IPS-18a (cell line): ENCODE measurements at regions not wholly inside any gene's neighbourhood (a gene's known extent, or its start where the extent isn't known, plus 50 kb on each side); places are given as distances from the start of the nearest gene placed in this dataset.
"Not testable (repeated sequence)": the region's sequence is repeated elsewhere in the genome, so short reads cannot be mapped to it uniquely, and the experiment has no call there.

Experiments used
- H3K27ac ChIP-seq: one replicate; pipeline ENCODE4 v1.5.1; 2013; ENCODE audit warnings: low read length
- H3K27me3 ChIP-seq: one replicate; pipeline ENCODE4 v1.6.1; 2013; ENCODE audit warnings: mild to moderate bottlenecking, low read length; ENCODE audit not compliant: control insufficient read depth, insufficient read depth
- H3K36me3 ChIP-seq: one replicate; pipeline ENCODE4 v1.6.1; 2013; ENCODE audit warnings: low read depth, low read length; ENCODE audit not compliant: control insufficient read depth
- H3K4me1 ChIP-seq: one replicate; pipeline ENCODE4 v1.6.1; 2013; ENCODE audit warnings: low read depth, low read length; ENCODE audit not compliant: control insufficient read depth
- H3K4me3 ChIP-seq: one replicate; pipeline ENCODE4 v1.5.1; 2013; ENCODE audit warnings: low read length
- H3K9ac ChIP-seq: one replicate; pipeline ENCODE4 v1.6.1; 2013; ENCODE audit warnings: mild to moderate bottlenecking, low read length, moderate library complexity
- H3K9me3 ChIP-seq: one replicate; pipeline ENCODE4 v1.6.1; 2013; ENCODE audit warnings: low read depth, low read length; ENCODE audit not compliant: control insufficient read depth

DNA sequence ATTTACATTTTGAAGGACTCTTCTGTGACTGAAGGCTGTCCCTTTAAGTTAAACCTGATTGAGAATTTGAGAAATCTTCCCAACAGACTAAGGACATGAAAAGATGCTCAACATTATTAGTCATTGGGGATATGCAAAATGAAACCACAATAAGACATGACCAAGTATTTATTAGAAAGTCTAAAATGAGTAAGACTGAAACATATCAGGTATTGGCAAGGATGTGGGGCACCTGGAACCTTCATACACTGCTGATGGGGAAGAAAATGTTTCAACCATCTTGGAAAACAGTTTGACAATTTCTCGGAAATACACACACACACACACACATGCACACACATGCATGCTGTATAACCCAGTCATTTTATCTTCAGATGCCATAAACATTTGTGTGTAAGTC lies 132.1 kb upstream of the CDK6 start:
- Histone ChIP-seq H3K27me3 (no peaks in the 10 kb centered on the region), H3K4me3 (no peak overlapping the region), H3K36me3 (no peaks in the 10 kb centered on the region), H3K9me3 (no peaks in the 10 kb centered on the region), H3K9ac (no peak overlapping the region), H3K27ac (no peak overlapping the region), H3K4me1 (no peaks in the 10 kb centered on the region)

DNA sequence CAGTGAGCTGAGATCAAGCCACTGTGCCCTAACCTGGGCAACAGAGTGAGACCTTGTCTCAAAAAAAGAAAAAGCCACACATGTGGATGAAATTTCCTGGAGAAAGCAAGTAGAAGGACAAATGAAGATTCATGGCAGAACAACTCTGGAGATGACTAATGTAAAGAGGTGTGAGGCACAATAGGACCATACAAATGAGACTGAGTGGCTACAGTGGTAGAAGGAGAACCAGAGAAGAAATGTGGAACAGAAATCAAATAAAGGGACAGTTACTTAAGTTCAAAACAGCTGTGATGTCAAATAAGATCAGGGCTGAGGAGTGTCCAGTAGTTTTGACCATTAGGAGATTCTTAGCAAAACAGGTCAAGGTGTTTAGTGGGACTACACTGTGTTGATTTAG lies 130.9 kb upstream of the CDK6 start:
- H3K9ac ChIP-seq = no peak overlapping the region
- no peaks in the 10 kb centered on the region for H3K36me3 ChIP-seq
- no peak overlapping the region for H3K4me3 ChIP-seq
- no peak overlapping the region for H3K27ac ChIP-seq
- no peaks in the 10 kb centered on the region for H3K4me1 ChIP-seq
- no peaks in the 10 kb centered on the region for H3K9me3 ChIP-seq
- no peaks in the 10 kb centered on the region for H3K27me3 ChIP-seq

DNA sequence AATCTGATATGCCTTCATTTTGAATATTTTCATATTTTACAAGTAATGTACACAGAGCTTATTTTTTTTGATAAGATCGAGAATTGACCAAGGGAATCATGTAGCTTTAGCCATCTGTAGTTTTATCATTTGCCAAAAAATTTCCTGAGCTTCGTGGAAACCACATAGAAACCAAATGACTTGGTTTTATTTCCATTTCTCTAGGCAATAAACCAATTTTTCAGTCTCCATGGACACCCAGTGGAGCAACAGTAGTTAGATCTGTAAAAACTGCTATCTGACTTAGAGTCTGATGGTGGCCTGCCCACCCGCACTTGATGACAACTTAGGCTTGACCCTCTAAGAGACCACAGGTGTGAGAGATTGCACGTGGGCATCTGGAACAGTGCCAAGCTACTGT lies 127.8 kb upstream of the CDK6 start:
- Histone ChIP-seq H3K4me3 (no peak overlapping the region), H3K9me3 (no peaks in the 10 kb centered on the region), H3K27ac (no peak overlapping the region), H3K36me3 (no peaks in the 10 kb centered on the region), H3K4me1 (no peaks in the 10 kb centered on the region), H3K27me3 (no peaks in the 10 kb centered on the region), H3K9ac (no peak overlapping the region)

DNA sequence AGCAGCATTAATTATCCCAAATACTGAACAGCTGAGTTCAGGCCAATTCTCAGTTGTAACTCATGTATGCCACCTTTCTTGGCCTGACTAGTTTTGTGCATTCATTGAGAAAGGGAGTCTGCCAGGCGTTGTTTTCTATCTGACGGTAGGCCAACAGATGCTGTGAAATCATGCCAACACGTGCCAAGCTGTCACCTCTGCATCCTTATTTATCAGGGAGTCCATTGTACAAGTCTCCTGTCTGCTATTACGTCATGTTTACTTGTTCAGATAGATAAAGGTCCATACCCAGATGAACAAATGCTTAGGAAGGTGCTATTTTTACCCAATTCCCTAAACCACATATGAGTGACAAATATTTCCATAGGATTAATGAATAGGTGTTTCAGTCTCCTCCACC lies 127.2 kb upstream of the CDK6 start:
- Histone ChIP-seq H3K27me3 (no peaks in the 10 kb centered on the region), H3K27ac (no peak overlapping the region), H3K9me3 (no peaks in the 10 kb centered on the region), H3K4me1 (no peaks in the 10 kb centered on the region), H3K4me3 (no peak overlapping the region), H3K36me3 (no peaks in the 10 kb centered on the region), H3K9ac (no peak overlapping the region)

DNA sequence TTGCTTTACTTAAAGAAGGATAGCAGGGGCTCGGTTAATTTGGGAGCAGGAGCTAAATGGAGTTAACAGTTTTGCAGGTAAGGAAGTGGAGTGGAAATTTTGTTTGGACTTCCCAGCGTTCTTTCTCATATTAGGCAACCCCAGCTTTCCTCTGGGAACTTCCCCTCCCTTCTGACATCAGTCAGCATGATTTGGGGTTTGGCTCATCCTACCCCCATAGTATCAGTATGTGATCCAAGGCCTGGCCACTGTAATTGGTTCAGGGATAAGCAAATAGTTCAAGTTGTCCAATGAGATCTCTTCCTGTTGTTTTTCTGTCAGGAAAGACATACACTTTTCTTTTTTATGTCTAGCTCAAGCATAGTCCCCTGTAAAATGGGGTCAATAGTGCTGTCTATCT lies 125.6 kb upstream of the CDK6 start:
- Histone ChIP-seq H3K36me3 (no peaks in the 10 kb centered on the region), H3K27ac (no peak overlapping the region), H3K9me3 (no peaks in the 10 kb centered on the region), H3K27me3 (no peaks in the 10 kb centered on the region), H3K4me1 (no peaks in the 10 kb centered on the region), H3K4me3 (no peak overlapping the region), H3K9ac (no peak overlapping the region)

DNA sequence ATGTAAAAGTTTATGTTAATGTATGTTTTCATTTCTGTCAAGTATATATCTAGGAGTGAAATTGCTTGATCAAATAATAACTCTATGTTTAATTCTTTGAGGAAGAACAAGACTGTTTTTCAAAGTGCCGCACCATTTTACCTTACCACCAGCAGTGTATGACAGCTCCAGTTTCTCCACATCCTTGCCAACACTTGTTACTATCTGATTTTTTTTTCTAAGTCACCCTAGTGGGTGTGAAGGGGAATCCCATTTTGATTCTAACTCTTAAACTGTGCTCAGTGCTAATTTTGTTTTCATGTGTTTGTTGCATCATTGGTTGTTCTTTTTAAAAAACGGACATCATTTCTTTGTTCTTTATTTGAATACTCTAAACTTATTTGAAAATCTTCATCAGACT lies 120.2 kb upstream of the CDK6 start:
- Histone ChIP-seq H3K27me3 (no peaks in the 10 kb centered on the region), H3K9ac (no peak overlapping the region), H3K9me3 (no peaks in the 10 kb centered on the region), H3K4me1 (no peaks in the 10 kb centered on the region), H3K27ac (no peak overlapping the region), H3K4me3 (no peak overlapping the region), H3K36me3 (no peaks in the 10 kb centered on the region)

DNA sequence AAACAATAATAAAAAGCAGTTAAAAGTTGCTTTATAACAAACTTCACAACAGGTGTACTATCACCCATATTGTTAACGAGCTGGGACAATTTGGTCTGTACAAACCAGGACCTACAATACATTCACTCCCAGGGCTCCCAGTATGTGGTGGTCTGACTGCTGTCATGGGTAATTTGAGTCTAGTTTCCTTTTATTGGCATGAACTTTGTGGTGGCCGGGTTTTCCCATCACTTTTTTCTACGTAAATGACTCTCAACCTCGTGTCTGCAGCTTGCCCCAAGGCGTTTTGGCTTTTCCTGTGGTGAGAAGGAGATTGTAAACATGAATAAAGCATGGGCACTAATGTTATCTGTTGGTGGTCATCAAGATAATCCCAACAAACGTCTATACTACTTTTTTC lies 118.7 kb upstream of the CDK6 start:
- no peak overlapping the region for H3K27ac ChIP-seq
- H3K9me3 ChIP-seq = no peaks in the 10 kb centered on the region
- no peak overlapping the region for H3K9ac ChIP-seq
- no peaks in the 10 kb centered on the region for H3K36me3 ChIP-seq
- H3K4me3 ChIP-seq = no peak overlapping the region
- H3K4me1 ChIP-seq = no peaks in the 10 kb centered on the region
- H3K27me3 ChIP-seq = no peaks in the 10 kb centered on the region

DNA sequence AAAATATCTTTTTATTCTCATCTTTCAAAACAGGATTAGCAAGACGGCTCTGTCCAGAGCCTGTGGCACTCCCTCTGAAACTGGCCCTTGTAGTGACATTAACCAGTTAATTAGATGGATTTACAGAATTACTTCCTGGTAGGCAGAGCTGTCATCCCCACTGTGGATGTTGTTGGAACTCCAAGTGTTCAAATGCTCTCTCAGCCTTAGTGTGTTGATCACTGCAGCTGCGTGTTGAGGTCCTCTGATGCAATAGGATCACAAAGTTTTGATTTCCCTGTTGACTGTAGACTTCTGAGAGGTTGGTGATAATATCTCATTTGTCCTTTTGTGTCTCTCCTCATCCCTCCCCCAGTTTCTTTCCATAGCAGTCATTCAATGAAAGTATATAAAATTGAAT lies 117.3 kb upstream of the CDK6 start:
- Histone ChIP-seq H3K9me3 (no peaks in the 10 kb centered on the region), H3K9ac (no peak overlapping the region), H3K36me3 (no peaks in the 10 kb centered on the region), H3K27me3 (no peaks in the 10 kb centered on the region), H3K4me3 (no peak overlapping the region), H3K27ac (no peak overlapping the region), H3K4me1 (no peaks in the 10 kb centered on the region)

DNA sequence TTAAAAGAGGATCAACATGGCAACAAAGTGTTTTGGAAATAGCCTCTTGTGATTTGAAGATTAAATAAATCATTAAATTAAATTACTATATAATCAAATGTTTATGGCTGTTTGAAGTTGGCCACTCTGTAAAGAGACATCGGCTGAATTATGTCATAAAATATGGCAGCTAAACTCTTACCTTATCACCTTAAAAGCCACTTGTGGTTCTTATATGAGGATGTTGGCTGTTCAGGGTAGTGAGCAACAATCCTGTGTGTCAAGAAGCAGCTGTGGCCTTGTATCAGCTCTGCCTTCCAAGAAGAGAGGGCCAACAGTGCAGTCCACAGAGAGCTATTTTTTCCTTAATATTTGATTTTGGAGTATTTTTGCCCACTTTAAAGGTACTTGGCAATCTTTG lies 113.4 kb upstream of the CDK6 start:
- Histone ChIP-seq H3K27ac (no peak overlapping the region), H3K27me3 (no peaks in the 10 kb centered on the region), H3K4me3 (no peak overlapping the region), H3K9ac (no peak overlapping the region), H3K9me3 (no peaks in the 10 kb centered on the region), H3K36me3 (no peaks in the 10 kb centered on the region), H3K4me1 (no peaks in the 10 kb centered on the region)

DNA sequence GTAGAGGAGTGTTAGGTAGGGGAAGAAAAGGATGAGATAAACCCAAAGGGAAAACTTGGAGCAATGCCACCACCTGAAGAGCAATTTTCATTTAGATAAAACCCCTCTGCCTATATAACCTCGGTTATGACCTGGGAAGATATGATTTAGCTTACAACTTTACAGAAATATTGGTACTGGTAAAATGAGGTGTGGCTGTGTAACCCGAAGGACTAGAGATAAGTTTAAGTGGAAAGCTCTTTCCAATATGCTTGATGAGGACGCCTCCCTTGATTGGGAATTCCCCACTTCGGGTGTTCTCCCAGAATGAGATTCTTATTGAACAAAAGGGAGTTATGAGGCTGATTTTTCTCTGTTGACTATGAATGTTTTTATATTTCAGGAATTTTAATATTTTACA lies 109.5 kb upstream of the CDK6 start:
- Histone ChIP-seq H3K36me3 (no peaks in the 10 kb centered on the region), H3K4me1 (no peaks in the 10 kb centered on the region), H3K9ac (no peak overlapping the region), H3K27me3 (no peaks in the 10 kb centered on the region), H3K9me3 (no peaks in the 10 kb centered on the region), H3K4me3 (no peak overlapping the region), H3K27ac (no peak overlapping the region)

DNA sequence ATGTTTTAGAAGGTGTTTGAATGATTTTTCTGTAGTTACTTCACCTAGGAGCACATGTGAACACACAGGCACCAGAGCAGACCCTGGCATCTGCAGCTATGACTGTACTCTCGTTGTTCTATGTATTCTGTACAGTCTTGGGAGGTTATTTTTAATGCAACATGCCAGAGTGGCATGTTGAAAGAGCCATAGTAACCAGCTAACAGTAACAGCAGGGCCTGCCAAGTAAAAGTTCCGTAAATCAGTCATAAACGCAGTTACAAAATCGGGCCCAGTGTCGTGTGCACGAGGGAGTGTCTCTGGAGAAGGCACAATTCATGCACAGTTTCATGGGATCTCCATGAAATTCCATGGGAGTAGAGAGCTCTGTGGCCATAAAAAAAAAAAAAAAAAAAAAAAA lies 108.3 kb upstream of the CDK6 start:
- Histone ChIP-seq H3K27ac (no peak overlapping the region), H3K9ac (no peak overlapping the region), H3K36me3 (no peaks in the 10 kb centered on the region), H3K4me1 (no peaks in the 10 kb centered on the region), H3K9me3 (no peaks in the 10 kb centered on the region), H3K4me3 (no peak overlapping the region), H3K27me3 (no peaks in the 10 kb centered on the region)

DNA sequence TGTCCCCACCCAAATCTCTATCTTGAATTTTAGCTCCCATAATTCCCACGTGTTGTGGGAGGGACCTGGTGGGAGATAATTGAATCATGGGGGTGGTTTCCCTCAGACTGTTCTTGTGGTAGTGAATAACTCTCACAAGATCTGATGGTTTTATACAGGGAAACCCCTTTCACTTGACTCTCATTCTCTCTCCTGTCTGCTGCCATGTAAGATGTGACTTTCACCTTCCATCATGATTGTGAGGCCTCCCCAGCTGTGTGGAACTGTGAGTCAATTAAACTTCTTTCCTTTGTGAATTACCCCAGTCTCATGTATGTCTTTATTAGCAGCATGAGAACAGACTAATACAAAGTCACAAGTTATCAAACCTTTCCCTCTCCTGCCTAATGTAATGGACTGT lies 106.3 kb upstream of the CDK6 start:
- H3K9ac ChIP-seq, H3K4me1 ChIP-seq, H3K27me3 ChIP-seq, H3K9me3 ChIP-seq, H3K27ac ChIP-seq, H3K36me3 ChIP-seq, H3K4me3 ChIP-seq: not testable (repeated sequence)
